ENCODE measurements at regions not wholly inside any gene's neighbourhood (a gene's known extent, or its start where the extent isn't known, plus 50 kb on each side); places are given as distances from the start of the nearest gene placed in this dataset.

DNA sequence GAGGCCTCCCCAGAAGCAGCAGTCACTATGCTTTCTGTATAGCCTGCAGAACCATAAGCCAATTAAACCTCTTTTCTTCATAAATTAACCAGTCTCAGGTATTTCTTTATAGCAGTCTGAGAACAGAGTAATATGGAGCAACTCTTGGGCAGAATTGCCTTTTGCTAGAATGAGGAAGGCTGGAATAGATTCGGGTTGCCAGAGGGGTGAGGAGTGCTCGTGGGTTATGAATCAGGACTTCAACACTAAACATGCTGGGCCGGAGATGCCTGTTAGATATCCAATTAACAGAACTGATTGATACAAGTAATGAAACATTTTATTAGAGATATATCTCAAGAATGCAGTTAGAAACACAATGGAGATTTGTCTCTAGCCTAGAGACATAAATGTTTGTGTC, 140.9 kb upstream of the MAP3K1 start:
- Histone ChIP-seq H3K36me3 (ENCODE audit: insufficient read depth, low read length, poor library complexity, severe bottlenecking) (no peaks in the 10 kb centered on the region), H3K4me1 (ENCODE audit: insufficient read depth, low read length, poor library complexity, severe bottlenecking) (no peaks in the 10 kb centered on the region), H3K27ac (ENCODE audit: low read depth, low read length, poor library complexity, severe bottlenecking) (no peak overlapping the region), H3K4me3 (ENCODE audit: low read depth, low read length, poor library complexity, severe bottlenecking) (no peak overlapping the region), H3K27me3 (replicated peaks; ENCODE audit: insufficient read depth, low read depth, low read length, poor library complexity) (no peaks in the 10 kb centered on the region), H3K9me3 (ENCODE audit: low read depth, low read length, poor library complexity, severe bottlenecking) (no peaks in the 10 kb centered on the region)
- POLR2A ChIA-PET (ENCODE audit: low non-redundant PET): no interaction called here
- no peak for DNase-seq (ENCODE audit: low spot score)
- CTCF ChIA-PET: no interaction called here
- TF ChIP-seq EZH2 (IDR thresholded peaks at IDR 0.05; ENCODE audit: borderline replicate concordance, low read depth, low read length, poor library complexity, severe bottlenecking): no peak
- TF ChIP-seq, protein P1, sequence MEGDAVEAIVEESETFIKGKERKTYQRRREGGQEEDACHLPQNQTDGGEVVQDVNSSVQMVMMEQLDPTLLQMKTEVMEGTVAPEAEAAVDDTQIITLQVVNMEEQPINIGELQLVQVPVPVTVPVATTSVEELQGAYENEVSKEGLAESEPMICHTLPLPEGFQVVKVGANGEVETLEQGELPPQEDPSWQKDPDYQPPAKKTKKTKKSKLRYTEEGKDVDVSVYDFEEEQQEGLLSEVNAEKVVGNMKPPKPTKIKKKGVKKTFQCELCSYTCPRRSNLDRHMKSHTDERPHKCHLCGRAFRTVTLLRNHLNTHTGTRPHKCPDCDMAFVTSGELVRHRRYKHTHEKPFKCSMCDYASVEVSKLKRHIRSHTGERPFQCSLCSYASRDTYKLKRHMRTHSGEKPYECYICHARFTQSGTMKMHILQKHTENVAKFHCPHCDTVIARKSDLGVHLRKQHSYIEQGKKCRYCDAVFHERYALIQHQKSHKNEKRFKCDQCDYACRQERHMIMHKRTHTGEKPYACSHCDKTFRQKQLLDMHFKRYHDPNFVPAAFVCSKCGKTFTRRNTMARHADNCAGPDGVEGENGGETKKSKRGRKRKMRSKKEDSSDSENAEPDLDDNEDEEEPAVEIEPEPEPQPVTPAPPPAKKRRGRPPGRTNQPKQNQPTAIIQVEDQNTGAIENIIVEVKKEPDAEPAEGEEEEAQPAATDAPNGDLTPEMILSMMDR (conservative IDR thresholded peaks at IDR 0.05; ENCODE audit: low read depth, low read length): no peak
- BruUV-seq (replicated peaks): no TSS peak
- intact Hi-C loops (cut with micrococcal nuclease; ENCODE audit: unreplicated experiment): no loop called here

DNA sequence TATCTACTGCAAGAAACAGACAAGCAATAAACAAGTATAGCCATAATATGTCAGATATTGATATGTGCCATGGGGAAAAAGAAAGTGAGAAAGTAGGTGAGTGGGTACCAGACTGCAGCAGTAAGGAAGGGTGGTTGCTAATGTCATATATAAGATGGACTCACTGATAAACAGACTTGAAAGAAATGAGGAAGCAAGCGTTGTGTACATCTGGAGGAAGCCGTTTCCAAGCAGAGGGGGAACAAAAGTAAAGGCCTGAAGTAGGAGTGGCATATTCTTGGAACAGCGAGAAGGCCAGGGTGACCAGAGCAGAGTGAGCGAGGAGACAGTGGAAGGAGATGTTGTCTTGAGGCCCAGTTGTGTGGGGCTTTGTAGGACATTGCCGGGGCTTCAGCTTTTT, 142.2 kb upstream of the MAP3K1 start:
- TF ChIP-seq, protein P1 (conservative IDR thresholded peaks at IDR 0.05; ENCODE audit: low read depth, low read length): no peak
- no peak for TF ChIP-seq EZH2 (IDR thresholded peaks at IDR 0.05; ENCODE audit: borderline replicate concordance, low read depth, low read length, poor library complexity, severe bottlenecking)
- Histone ChIP-seq H3K4me1 (ENCODE audit: insufficient read depth, low read length, poor library complexity, severe bottlenecking) (no peaks in the 10 kb centered on the region), H3K9me3 (ENCODE audit: low read depth, low read length, poor library complexity, severe bottlenecking) (no peaks in the 10 kb centered on the region), H3K4me3 (ENCODE audit: low read depth, low read length, poor library complexity, severe bottlenecking) (no peak overlapping the region), H3K36me3 (ENCODE audit: insufficient read depth, low read length, poor library complexity, severe bottlenecking) (no peaks in the 10 kb centered on the region), H3K27ac (ENCODE audit: low read depth, low read length, poor library complexity, severe bottlenecking) (no peak overlapping the region), H3K27me3 (replicated peaks; ENCODE audit: insufficient read depth, low read depth, low read length, poor library complexity) (no peaks in the 10 kb centered on the region)
- DNase-seq (ENCODE audit: low spot score): no peak
- BruUV-seq (replicated peaks): no TSS peak
- POLR2A ChIA-PET (ENCODE audit: low non-redundant PET): no interaction called here
- CTCF ChIA-PET: no interaction called here
- intact Hi-C loops (cut with micrococcal nuclease; ENCODE audit: unreplicated experiment): no loop called here

DNA sequence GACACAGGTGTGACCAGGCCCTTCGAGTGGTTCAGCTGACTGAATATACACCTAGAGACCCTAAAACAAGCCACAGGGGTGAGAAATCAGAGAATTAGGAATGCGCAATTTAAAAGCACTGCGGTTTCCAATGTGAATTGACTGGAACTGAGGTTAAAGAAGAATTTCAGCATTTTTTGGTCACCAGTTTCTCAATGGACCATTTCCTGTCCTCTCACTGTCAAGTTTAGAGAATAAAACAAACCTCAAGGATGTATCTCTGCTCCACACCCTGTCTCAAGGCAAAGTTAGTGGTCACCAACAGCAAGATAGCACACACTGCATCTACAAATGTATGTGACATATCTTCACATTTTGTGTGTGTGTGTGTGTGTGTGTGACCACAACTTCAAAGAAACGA, 143.8 kb upstream of the MAP3K1 start:
- intact Hi-C loops (cut with micrococcal nuclease; ENCODE audit: unreplicated experiment): no loop called here
- ChIA-PET CTCF (no interaction called here), POLR2A (ENCODE audit: low non-redundant PET) (interaction anchor here (0.6 kb wide), 1 partner anchor 1635 kb away, joined by 3 read pairs; no protein-coding TSS in a partner anchor)
- no peaks in the 10 kb centered on the region for H3K27me3 ChIP-seq (replicated peaks; ENCODE audit: insufficient read depth, low read depth, low read length, poor library complexity)
- H3K36me3 ChIP-seq (ENCODE audit: insufficient read depth, low read length, poor library complexity, severe bottlenecking): no peaks in the 10 kb centered on the region
- no peak overlapping the region for H3K4me3 ChIP-seq (ENCODE audit: low read depth, low read length, poor library complexity, severe bottlenecking)
- no TSS peak for BruUV-seq (replicated peaks)
- DNase-seq (ENCODE audit: low spot score): no peak
- no peak for TF ChIP-seq EZH2 (IDR thresholded peaks at IDR 0.05; ENCODE audit: borderline replicate concordance, low read depth, low read length, poor library complexity, severe bottlenecking)
- TF ChIP-seq, protein P1 (conservative IDR thresholded peaks at IDR 0.05; ENCODE audit: low read depth, low read length): no peak
- no peaks in the 10 kb centered on the region for H3K4me1 ChIP-seq (ENCODE audit: insufficient read depth, low read length, poor library complexity, severe bottlenecking)
- H3K9me3 ChIP-seq (ENCODE audit: low read depth, low read length, poor library complexity, severe bottlenecking): no peaks in the 10 kb centered on the region
- H3K27ac ChIP-seq (ENCODE audit: low read depth, low read length, poor library complexity, severe bottlenecking): no peak overlapping the region
